H1 (cell line): ENCODE measurements at regions not wholly inside any gene's neighbourhood (a gene's known extent, or its start where the extent isn't known, plus 50 kb on each side); places are given as distances from the start of the nearest gene placed in this dataset.

ENCODE experiments used
- CTCF ChIA-PET: fragments of 300-600 bp; sonication (Branson Sonifier 250); formaldehyde crosslinking; loops from one replicate; lab custom pipeline; 2021; ENCODE audit not compliant: partially characterized antibody; lab: Charles Lee
- POLR2A ChIA-PET: fragments of 300-600 bp; sonication (Branson Sonifier 250); formaldehyde crosslinking; loops from one replicate; lab custom pipeline; 2021; ENCODE audit warnings: inconsistent platforms; ENCODE audit not compliant: partially characterized antibody; lab: Charles Lee
- DNase-seq, 2 experiments: peaks; one replicate each; pipeline versions ENCODE4 v3.0.0 to v3.0.0-alpha.2; 2010 to 2022; ENCODE audit warnings: low spot score in 2 of 2, low read depth in 1 of 2, mixed read lengths in 1 of 2
- FAIRE-seq: peaks from 2 replicates; lab custom pipeline; 2011; peaks lifted over from hg19 to GRCh38; lab: Jason Lieb, UNC
- H2AFZ ChIP-seq: 2 replicates; pipeline ENCODE4 v1.8.1; 2012; ENCODE audit warnings: low read length, inconsistent platforms
- H2AK5ac ChIP-seq: 2 replicates; pipeline ENCODE4 v1.6.1; 2013; ENCODE audit warnings: low read depth, low read length
- H2BK120ac ChIP-seq: replicated peaks from 2 replicates; pipeline ENCODE3; 2013; ENCODE audit warnings: low read depth, low read length, inconsistent platforms
- H2BK12ac ChIP-seq: 2 replicates; pipeline ENCODE4 v1.6.1; 2013; ENCODE audit warnings: low read depth, low read length
- H2BK15ac ChIP-seq: 2 replicates; pipeline ENCODE4 v1.6.1; 2013; ENCODE audit warnings: low read length
- H2BK20ac ChIP-seq: 2 replicates; pipeline ENCODE4 v1.6.1; 2013; ENCODE audit warnings: low read length
- H2BK5ac ChIP-seq: 2 replicates; pipeline ENCODE4 v1.6.1; 2013; ENCODE audit warnings: low read depth, low read length
- H3K14ac ChIP-seq: 2 replicates; pipeline ENCODE4 v1.6.1; 2013; ENCODE audit warnings: inconsistent platforms; ENCODE audit not compliant: insufficient read length
- H3K18ac ChIP-seq: 2 replicates; pipeline ENCODE4 v1.6.1; 2013; ENCODE audit warnings: low read length; ENCODE audit errors: extremely low read depth
- H3K23ac ChIP-seq: 2 replicates; pipeline ENCODE4 v1.6.1; 2013; ENCODE audit warnings: inconsistent platforms; ENCODE audit not compliant: insufficient read length
- H3K23me2 ChIP-seq: 2 replicates; pipeline ENCODE4 v1.6.1; 2013; ENCODE audit warnings: low read depth, low read length
- H3K27ac ChIP-seq: 2 replicates; pipeline ENCODE4 v1.6.1; 2011; ENCODE audit warnings: low read depth, low read length, inconsistent platforms
- H3K27me3 ChIP-seq, 4 experiments: replicated peaks in 1 of 4; 1 replicate in 1 of 4; 2 replicates in 3 of 4; pipeline versions ENCODE4 v1.6.1 to v1.8.1; 2011 to 2013; ENCODE audit warnings: low read length in 3 of 4, mild to moderate bottlenecking in 3 of 4, inconsistent platforms in 2 of 4, mixed read lengths in 2 of 4, moderate library complexity in 1 of 4; ENCODE audit not compliant: control insufficient read depth in 3 of 4, insufficient read depth in 3 of 4; ENCODE audit errors: extremely low read depth in 1 of 4
- H3K36me3 ChIP-seq, 4 experiments: 2 replicates each; pipeline versions ENCODE4 v1.6.1 to v1.8.1; 2011 to 2013; ENCODE audit warnings: mild to moderate bottlenecking in 4 of 4, low read length in 3 of 4, moderate library complexity in 2 of 4, control low read depth in 1 of 4, inconsistent platforms in 1 of 4; ENCODE audit not compliant: insufficient read depth in 4 of 4, control insufficient read depth in 2 of 4
- H3K4ac ChIP-seq: replicated peaks from 2 replicates; pipeline ENCODE3; 2013; ENCODE audit warnings: low read length, low read depth, mixed read lengths, inconsistent platforms; ENCODE audit not compliant: insufficient read length
- H3K4me1 ChIP-seq, 4 experiments: replicated peaks in 1 of 4; 1 replicate in 1 of 4; 2 replicates in 3 of 4; pipeline versions ENCODE4 v1.6.1 to v1.8.1; 2011 to 2013; ENCODE audit warnings: low read length in 3 of 4, inconsistent platforms in 2 of 4, mixed read lengths in 1 of 4; ENCODE audit not compliant: insufficient read depth in 4 of 4, control insufficient read depth in 3 of 4
- H3K4me2 ChIP-seq, 2 experiments: 2 replicates each; pipeline versions ENCODE4 v1.6.1 to v1.8.1; 2011 to 2013; ENCODE audit warnings: low read depth in 2 of 2, low read length in 2 of 2, control low read depth in 1 of 2, inconsistent platforms in 1 of 2, mild to moderate bottlenecking in 1 of 2; ENCODE audit not compliant: insufficient read depth in 1 of 2
- H3K4me3 ChIP-seq, 4 experiments: fragments of 200-600, 300-600 bp in 1 of 4; sonication (generic), shearing (Covaris generic), sonication (Bioruptor Twin) in 1 of 4; 2 replicates each; pipeline versions ENCODE4 v1.5.1 to v1.8.1; 2011 to 2016; ENCODE audit warnings: low read length in 4 of 4, low read depth in 3 of 4, control low read depth in 2 of 4, inconsistent platforms in 2 of 4, mild to moderate bottlenecking in 2 of 4, mixed read lengths in 1 of 4, moderate library complexity in 1 of 4; ENCODE audit not compliant: insufficient read depth in 2 of 4; ENCODE audit errors: extremely low read depth in 1 of 4
- H3K56ac ChIP-seq: replicated peaks from 2 replicates; pipeline ENCODE3; 2013; ENCODE audit warnings: low read depth, mild to moderate bottlenecking, mixed read lengths, low read length, inconsistent platforms; ENCODE audit not compliant: insufficient read length
- H3K79me1 ChIP-seq: 2 replicates; pipeline ENCODE4 v1.6.1; 2013; ENCODE audit warnings: low read depth, low read length, control low read depth
- H3K79me2 ChIP-seq, 2 experiments: 2 replicates each; pipeline versions ENCODE4 v1.6.1 to v1.8.1; 2012 to 2013; ENCODE audit warnings: low read length in 2 of 2, mild to moderate bottlenecking in 2 of 2, inconsistent platforms in 1 of 2; ENCODE audit not compliant: insufficient read depth in 2 of 2, control insufficient read depth in 1 of 2
- H3K9ac ChIP-seq, 4 experiments: replicated peaks in 1 of 4; 1 replicate in 1 of 4; 2 replicates in 3 of 4; pipeline versions ENCODE4 v1.6.1 to v1.8.1; 2011 to 2013; ENCODE audit warnings: low read depth in 3 of 4, low read length in 3 of 4, control low read depth in 2 of 4, mild to moderate bottlenecking in 2 of 4, moderate library complexity in 2 of 4, inconsistent platforms in 1 of 4; ENCODE audit errors: extremely low read depth in 1 of 4
- H3K9me3 ChIP-seq, 2 experiments: 2 replicates each; pipeline versions ENCODE4 v1.6.1 to v1.8.1; 2012 to 2013; ENCODE audit warnings: mild to moderate bottlenecking in 2 of 2, moderate library complexity in 2 of 2, control low read depth in 1 of 2, inconsistent platforms in 1 of 2, low read depth in 1 of 2, low read length in 1 of 2, mixed read lengths in 1 of 2; ENCODE audit not compliant: insufficient read depth in 2 of 2
- H4K20me1 ChIP-seq, 2 experiments: replicated peaks in 1 of 2; 2 replicates each; pipeline versions ENCODE3 to v1.8.1; 2011 to 2013; ENCODE audit warnings: inconsistent platforms in 2 of 2, low read length in 2 of 2, mild to moderate bottlenecking in 1 of 2; ENCODE audit not compliant: insufficient read depth in 2 of 2, control insufficient read depth in 1 of 2
- H4K5ac ChIP-seq: 2 replicates; pipeline ENCODE4 v1.6.1; 2013; ENCODE audit warnings: low read length, low read depth, mixed read lengths, inconsistent platforms; ENCODE audit not compliant: insufficient read length
- H4K8ac ChIP-seq: 2 replicates; pipeline ENCODE4 v1.8.0; 2013; ENCODE audit warnings: mild to moderate bottlenecking, moderate library complexity, low read length, inconsistent platforms; ENCODE audit not compliant: insufficient read depth; ENCODE audit errors: extremely low read depth
- H4K91ac ChIP-seq: replicated peaks from 2 replicates; pipeline ENCODE3; 2013; ENCODE audit warnings: low read length, mixed read lengths, inconsistent platforms; ENCODE audit not compliant: insufficient read length
- BCL11A ChIP-seq, 2 experiments: IDR thresholded peaks; one replicate each; pipeline ENCODE4 v1.6.1; 2011; ENCODE audit warnings: low read depth in 2 of 2, low read length in 2 of 2, mild to moderate bottlenecking in 2 of 2
- CEBPB ChIP-seq: IDR thresholded peaks from 2 replicates; pipeline ENCODE4 v1.6.1; 2012; ENCODE audit warnings: low read depth, low read length
- CHD1 ChIP-seq: IDR thresholded peaks from 2 replicates; pipeline ENCODE4 v1.6.1; 2012; ENCODE audit warnings: low read depth, low read length, improper control_type of control experiment
- CTCF ChIP-seq, 3 experiments: IDR thresholded peaks; 1 replicate in 2 of 3; 2 replicates in 1 of 3; pipeline versions ENCODE4 v1.5.1 to v1.6.1; 2011; ENCODE audit warnings: low read length in 3 of 3, mild to moderate bottlenecking in 3 of 3, inconsistent platforms in 2 of 3, low read depth in 1 of 3, moderate library complexity in 1 of 3; ENCODE audit not compliant: insufficient read depth in 1 of 3; ENCODE audit errors: control extremely low read depth in 1 of 3
- EGR1 ChIP-seq: IDR thresholded peaks from 2 replicates; pipeline ENCODE4 v1.6.1; 2011; ENCODE audit warnings: low read depth, low read length, borderline replicate concordance
- EP300 ChIP-seq, 2 experiments: IDR thresholded peaks; 1 replicate in 1 of 2; 2 replicates in 1 of 2; pipeline ENCODE4 v1.6.1; 2011 to 2012; ENCODE audit warnings: low read depth in 2 of 2, low read length in 2 of 2, mild to moderate bottlenecking in 2 of 2, borderline replicate concordance in 1 of 2, inconsistent platforms in 1 of 2, moderate library complexity in 1 of 2
- HDAC2 ChIP-seq, 2 experiments: fragments of 300-600 bp in 1 of 2; sonication (generic) in 1 of 2; IDR thresholded peaks; 2 replicates each; pipeline ENCODE4 v1.6.1; 2011 to 2012; ENCODE audit warnings: low read depth in 2 of 2, low read length in 2 of 2, mild to moderate bottlenecking in 2 of 2, moderate library complexity in 2 of 2, borderline replicate concordance in 1 of 2, inconsistent platforms in 1 of 2
- NRF1 ChIP-seq: IDR thresholded peaks from 2 replicates; pipeline ENCODE4 v1.6.1; 2011; ENCODE audit warnings: mild to moderate bottlenecking, low read depth, low read length, improper control_type of control experiment
- RNF2 ChIP-seq: fragments of 200-900, 300-1000 bp; sonication (generic); IDR thresholded peaks from 2 replicates; pipeline ENCODE4 v1.7.1; 2016; ENCODE audit warnings: borderline replicate concordance, low read depth, mild to moderate bottlenecking, antibody characterized with exemption, low read length; ENCODE audit not compliant: poor library complexity, severe bottlenecking; ENCODE audit errors: missing control alignments
- ZNF274 ChIP-seq: IDR thresholded peaks from 2 replicates; pipeline ENCODE4 v1.7.0; 2012; ENCODE audit warnings: low read length, borderline replicate concordance; ENCODE audit errors: extremely low read depth
- WGBS, 2 experiments: shearing (Covaris generic) in 1 of 2; methylation state at CpG; one replicate each; pipeline versions ENCODE4 v1.1.6 to v1.1.7; 2013 to 2015; ENCODE audit warnings: low lambda C conversion rate in 2 of 2, mixed read lengths in 2 of 2, inconsistent platforms in 1 of 2, low coverage in 1 of 2, missing lambda C conversion rate in 1 of 2; ENCODE audit not compliant: insufficient replicate concordance in 2 of 2, insufficient coverage in 1 of 2, insufficient read length in 1 of 2; ENCODE audit errors: extremely low coverage in 1 of 2, missing lambda C conversion rate in 1 of 2; 5-methylcytosine and 5-hydroxymethylcytosine counted together

- H2BK120ac ChIP-seq, result no peak overlapping the region
- DNase-seq, result no peak
- H4K5ac ChIP-seq, result no peak overlapping the region
- H3K9me3 ChIP-seq, result peaks cover 0 to 4% of the 10 kb centered on the region in 2 experiments; a peak in 1 of 4 replicates
- no peak overlapping the region for H3K4me2 ChIP-seq
- H4K20me1 ChIP-seq, result no peaks in the 10 kb centered on the region
- no peaks in the 10 kb centered on the region for H3K79me1 ChIP-seq
- ChIA-PET CTCF (interaction anchor here (0.6 to 4.3 kb wide), 4 partner anchors 11 to 136 kb away, joined by 3 to 35 read pairs (median 7); no protein-coding TSS in a partner anchor), POLR2A (no interaction called here)
- H2BK5ac ChIP-seq, result no peak overlapping the region
- no peak overlapping the region for H2AK5ac ChIP-seq
- H3K14ac ChIP-seq, result no peak overlapping the region
- 86% methylated on average over 6 of the region's 6 CpGs; no CpG with 5 or more reads in 1 of the 2 experiments for WGBS, 2 experiments
- H3K23ac ChIP-seq, result no peak overlapping the region
- no peak overlapping the region for H2BK15ac ChIP-seq
- H3K4me1 ChIP-seq, result 0 out of 7 replicates have a peak, but pooled peaks cover 0 to 6% (median 0%) of the 10 kb centered on the region in 4 experiments
- H3K36me3 ChIP-seq, result no peaks in the 10 kb centered on the region
- H3K56ac ChIP-seq, result no peak overlapping the region
- H2BK20ac ChIP-seq, result no peak overlapping the region
- H4K91ac ChIP-seq, result no peak overlapping the region
- H3K18ac ChIP-seq, result no peak overlapping the region
- H3K23me2 ChIP-seq, result no peaks in the 10 kb centered on the region
- FAIRE-seq, result no peak
- no peak for TF ChIP-seq HDAC2 (IDR thresholded peaks at IDR 0.05; ENCODE audit: borderline replicate concordance in 1 of 2, low read depth in 2 of 2, low read length in 2 of 2)
- no peak for TF ChIP-seq EP300 (IDR thresholded peaks at IDR 0.05; ENCODE audit: borderline replicate concordance in 1 of 2, low read depth in 2 of 2, low read length in 2 of 2)
- TF ChIP-seq CEBPB, result no peak
- TF ChIP-seq CHD1, result no peak
- TF ChIP-seq ZNF274, result no peak
- TF ChIP-seq RNF2, result no peak
- TF ChIP-seq CTCF (IDR thresholded peaks at IDR 0.05; ENCODE audit: control extremely low read depth in 1 of 3, insufficient read depth in 1 of 3, low read depth in 1 of 3, low read length in 3 of 3), result no peak
- TF ChIP-seq BCL11A (IDR thresholded peaks at IDR 0.05; ENCODE audit: low read depth in 2 of 2, low read length in 2 of 2), result no peak
- TF ChIP-seq NRF1, result no peak
- no peak for TF ChIP-seq EGR1
- no peak overlapping the region; the same call in 1 of the 2 replicates for H4K8ac ChIP-seq
- no peak overlapping the region for H3K27ac ChIP-seq
- H3K9ac ChIP-seq, result no peak overlapping the region
- no peak overlapping the region for H2BK12ac ChIP-seq
- H3K4ac ChIP-seq, result no peak overlapping the region
- H3K4me3 ChIP-seq, result no peak overlapping the region
- no peak overlapping the region for H2AFZ ChIP-seq
- no peaks in the 10 kb centered on the region for H3K27me3 ChIP-seq
- H3K79me2 ChIP-seq, result no peaks in the 10 kb centered on the region
Observed at GRCh38 chr13:111493468-111493867, 173.0 kb downstream of the TEX29 start.
